Psoas muscle (tissue), 7 donors: ENCODE measurements at regions not wholly inside any gene's neighbourhood (a gene's known extent, or its start where the extent isn't known, plus 50 kb on each side); places are given as distances from the start of the nearest gene placed in this dataset.

ENCODE experiments used
- ATAC-seq, 4 donors: fragments of 200-7000 bp; cut with Tn5 transposase; one replicate each; pipeline ENCODE4 v1.9.1; 2020; ENCODE audit warnings: moderate library complexity in 3 of 4, mild to moderate bottlenecking in 2 of 4
- DNase-seq, 2 donors: peaks; one replicate each; pipeline ENCODE4 v3.0.0-alpha.2; 2020
- H3K27ac ChIP-seq: fragments of 200-600 bp; one replicate; pipeline ENCODE4 v1.8.0; 2022
- H3K27me3 ChIP-seq, 3 donors: fragments of 200-600 bp in 1 of 3; one replicate each; pipeline versions ENCODE4 v1.6.1 to v1.8.0; 2013 to 2022; ENCODE audit warnings: low read length in 2 of 3, mild to moderate bottlenecking in 2 of 3, moderate library complexity in 1 of 3; ENCODE audit not compliant: insufficient read depth in 3 of 3
- H3K36me3 ChIP-seq, 2 donors: fragments of 200-600 bp in 1 of 2; one replicate each; pipeline versions ENCODE4 v1.6.1 to v1.8.0; 2013 to 2022; ENCODE audit warnings: low read depth in 1 of 2, mild to moderate bottlenecking in 1 of 2, moderate library complexity in 1 of 2; ENCODE audit not compliant: insufficient read depth in 1 of 2
- H3K4me1 ChIP-seq: fragments of 200-600 bp; one replicate; pipeline ENCODE4 v1.8.0; 2022
- H3K4me3 ChIP-seq: fragments of 200-600 bp; one replicate; pipeline ENCODE4 v1.8.0; 2022; ENCODE audit warnings: mild to moderate bottlenecking
- H3K9me3 ChIP-seq: fragments of 200-600 bp; one replicate; pipeline ENCODE4 v1.8.0; 2022
- WGBS, 3 donors: extraction: QIAGEN DNeasy Blood & Tissue Kit; methylation state at CpG; one replicate each; pipeline versions ENCODE4 v1.1.6 to v1.1.7; 2013; 5-methylcytosine and 5-hydroxymethylcytosine counted together
- intact Hi-C, 2 donors: fragments of 100-400 bp; cut with DNase I; formaldehyde crosslinking; loops; one replicate each; pipeline versions ENCODE4 v1.11.0 to v1.14.2; 2022
- TF ChIP-seq, protein P1 (sequence below): fragments of 200-600 bp; IDR thresholded peaks from one replicate; pipeline ENCODE4 v1.8.0; 2022; ENCODE audit warnings: antibody characterized with exemption
- donor health status: healthy with polysubstance abuse.
- donor health status: DM: no; HTN: no; CAD: no; lungs with moderate emphysema.
- donor health status: Bipolar disorder and iron deficiency.
- donor health status: healthy.
- donor health status: DM: yes; HTN: yes; CAD: no.
- donor health status: DM: no; HTN: no; CAD: no.
- donor health status: DM: yes; HTN: yes; CAD: no.

DNA sequence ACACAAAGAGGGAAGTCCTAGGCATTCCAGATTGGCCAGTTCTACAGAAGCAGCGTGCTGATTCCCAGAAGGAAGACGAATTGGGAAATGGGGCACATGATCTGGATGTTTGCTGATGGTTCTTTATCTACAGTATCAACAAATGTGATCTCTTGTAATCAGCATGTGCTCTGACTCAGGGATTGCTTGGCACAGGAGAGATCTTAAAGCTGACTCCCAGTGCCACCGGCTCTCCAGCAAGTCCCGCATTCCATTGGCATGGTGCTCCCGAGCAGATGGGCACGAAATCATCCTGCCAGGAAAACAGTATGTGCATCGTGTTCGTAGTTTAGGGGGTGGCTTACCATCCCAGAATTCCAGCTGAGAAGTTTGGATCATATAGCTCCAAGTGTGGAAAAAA, 259.9 kb upstream of the NR2F2 start:
- ATAC-seq (peak in 1 of 4 donors; percentile 50), DNase-seq (no peak)
- intact Hi-C loops, result loop anchor here in 1 of 2 donors (1.0 kb wide), 1 partner anchor 28 kb away; no protein-coding TSS in a partner anchor
- H3K4me3 ChIP-seq, result no peak overlapping the region
- H3K4me1 ChIP-seq, result no peaks in the 10 kb centered on the region
- no peaks in the 10 kb centered on the region for H3K9me3 ChIP-seq
- H3K27ac ChIP-seq, result no peak overlapping the region
- 31 to 44% (median 43%) methylated on average over 8 of the region's 8 CpGs for WGBS, 3 donors
- TF ChIP-seq, protein P1, sequence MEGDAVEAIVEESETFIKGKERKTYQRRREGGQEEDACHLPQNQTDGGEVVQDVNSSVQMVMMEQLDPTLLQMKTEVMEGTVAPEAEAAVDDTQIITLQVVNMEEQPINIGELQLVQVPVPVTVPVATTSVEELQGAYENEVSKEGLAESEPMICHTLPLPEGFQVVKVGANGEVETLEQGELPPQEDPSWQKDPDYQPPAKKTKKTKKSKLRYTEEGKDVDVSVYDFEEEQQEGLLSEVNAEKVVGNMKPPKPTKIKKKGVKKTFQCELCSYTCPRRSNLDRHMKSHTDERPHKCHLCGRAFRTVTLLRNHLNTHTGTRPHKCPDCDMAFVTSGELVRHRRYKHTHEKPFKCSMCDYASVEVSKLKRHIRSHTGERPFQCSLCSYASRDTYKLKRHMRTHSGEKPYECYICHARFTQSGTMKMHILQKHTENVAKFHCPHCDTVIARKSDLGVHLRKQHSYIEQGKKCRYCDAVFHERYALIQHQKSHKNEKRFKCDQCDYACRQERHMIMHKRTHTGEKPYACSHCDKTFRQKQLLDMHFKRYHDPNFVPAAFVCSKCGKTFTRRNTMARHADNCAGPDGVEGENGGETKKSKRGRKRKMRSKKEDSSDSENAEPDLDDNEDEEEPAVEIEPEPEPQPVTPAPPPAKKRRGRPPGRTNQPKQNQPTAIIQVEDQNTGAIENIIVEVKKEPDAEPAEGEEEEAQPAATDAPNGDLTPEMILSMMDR, result no peak
- H3K27me3 ChIP-seq, result peaks cover 0 to 2% (median 0%) of the 10 kb centered on the region in 3 donors
- no peaks in the 10 kb centered on the region for H3K36me3 ChIP-seq

DNA sequence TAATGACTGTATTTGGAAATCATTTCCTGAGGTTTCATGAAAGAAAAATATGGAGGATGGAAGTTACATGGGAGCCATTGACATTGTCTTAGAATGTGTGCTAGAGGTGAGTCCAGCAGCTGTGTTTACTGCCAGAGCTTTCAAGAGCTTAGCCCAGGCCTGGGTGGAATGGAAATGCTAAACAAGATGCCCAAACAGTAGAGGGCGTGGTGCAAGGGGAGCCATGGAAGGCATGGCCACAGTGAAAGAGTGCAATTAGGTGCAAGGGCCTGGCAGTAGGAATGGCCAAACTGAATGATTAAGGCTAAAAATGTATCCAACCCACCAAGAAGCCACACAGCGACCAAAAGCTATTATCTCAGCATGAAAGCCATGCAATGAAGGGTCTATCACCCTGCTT, 257.7 kb upstream of the NR2F2 start:
- no peak overlapping the region for H3K4me3 ChIP-seq
- H3K36me3 ChIP-seq, result no peaks in the 10 kb centered on the region
- DNase-seq, result no peak
- TF ChIP-seq, protein P1, result no peak
- intact Hi-C loops, result no loop called here
- H3K27me3 ChIP-seq, result peaks cover 0 to 2% (median 0%) of the 10 kb centered on the region in 3 donors
- WGBS, 3 donors, result 85 to 94% (median 90%) methylated on average over 2 of the region's 2 CpGs
- H3K27ac ChIP-seq, result no peak overlapping the region
- H3K9me3 ChIP-seq, result no peaks in the 10 kb centered on the region
- no peaks in the 10 kb centered on the region for H3K4me1 ChIP-seq
- ATAC-seq, result no peak

DNA sequence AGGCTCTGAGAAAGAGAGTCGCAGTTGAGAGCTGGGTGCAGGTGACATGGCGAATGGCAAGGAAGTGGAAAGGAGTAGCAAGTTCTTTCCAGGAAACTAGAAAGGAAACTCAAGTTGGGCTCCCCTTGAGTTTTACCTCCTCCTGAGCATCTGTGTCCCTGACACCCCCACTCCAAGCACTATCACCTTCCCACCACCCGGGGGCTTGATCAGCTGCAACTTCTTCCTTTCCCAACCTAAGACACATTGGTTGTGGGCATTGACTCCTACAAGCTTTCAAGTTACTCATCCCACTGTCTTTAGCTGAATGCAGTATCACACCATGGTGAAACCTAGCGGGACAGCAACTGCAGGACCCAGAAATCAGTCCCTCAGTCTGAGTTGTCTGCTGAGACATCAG, 256.6 kb upstream of the NR2F2 start:
- Histone ChIP-seq H3K4me3 (no peak overlapping the region), H3K27ac (no peak overlapping the region), H3K36me3 (no peaks in the 10 kb centered on the region), H3K27me3 (peaks cover 0 to 2% (median 0%) of the 10 kb centered on the region in 3 donors), H3K9me3 (no peaks in the 10 kb centered on the region), H3K4me1 (no peaks in the 10 kb centered on the region)
- no peak for DNase-seq
- 89 to 94% (median 90%) methylated on average over 4 of the region's 4 CpGs for WGBS, 3 donors
- ATAC-seq, result no peak
- TF ChIP-seq, protein P1, result no peak
- intact Hi-C loops, result no loop called here

DNA sequence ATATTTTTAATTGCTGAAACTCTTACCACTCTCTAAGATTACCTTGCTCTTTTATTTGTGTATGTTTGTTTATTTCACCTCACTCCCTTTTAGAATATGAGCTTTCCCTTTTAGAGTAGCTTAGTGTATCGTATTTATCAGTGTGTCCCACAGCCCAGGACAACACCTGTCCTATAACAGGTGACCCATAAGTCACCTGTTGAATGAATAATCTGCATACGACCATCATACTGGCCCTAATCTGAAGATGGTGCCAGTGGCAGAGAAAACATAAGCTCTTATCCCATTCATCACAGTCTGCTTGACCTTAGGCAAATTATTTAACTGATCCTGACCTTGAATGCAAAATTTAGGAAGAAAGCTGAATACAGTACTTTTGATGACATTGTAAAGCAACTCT, 254.6 kb upstream of the NR2F2 start:
- H3K9me3 ChIP-seq, result no peaks in the 10 kb centered on the region
- H3K27ac ChIP-seq, result no peak overlapping the region
- H3K4me3 ChIP-seq, result no peak overlapping the region
- intact Hi-C loops, result no loop called here
- no peaks in the 10 kb centered on the region for H3K4me1 ChIP-seq
- no peak for DNase-seq
- WGBS, 3 donors, result 60 to 66% (median 60%) methylated on average over 2 of the region's 2 CpGs
- peaks cover 0 to 2% (median 0%) of the 10 kb centered on the region in 3 donors for H3K27me3 ChIP-seq
- TF ChIP-seq, protein P1, result no peak
- no peak for ATAC-seq
- H3K36me3 ChIP-seq, result no peaks in the 10 kb centered on the region

DNA sequence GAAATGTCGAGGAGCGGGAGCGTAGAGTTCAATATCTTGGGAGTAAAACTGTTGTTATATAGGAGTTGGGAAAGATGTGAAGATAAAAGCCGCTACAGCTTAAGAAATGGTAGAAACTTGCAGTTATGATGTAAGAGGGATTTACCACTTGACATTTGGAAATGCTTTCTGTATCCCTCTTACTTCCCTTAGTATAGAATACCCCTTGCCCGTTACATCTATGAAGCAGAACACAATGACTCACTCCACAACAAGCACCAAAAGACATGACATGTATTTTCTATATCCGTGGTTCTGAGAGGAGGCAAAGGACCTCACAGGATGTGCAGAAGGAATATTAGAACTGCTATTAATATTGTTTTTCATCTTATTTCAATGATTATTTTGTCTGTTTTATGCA, 254.2 kb upstream of the NR2F2 start:
- Histone ChIP-seq H3K4me3 (no peak overlapping the region), H3K36me3 (no peaks in the 10 kb centered on the region), H3K27ac (no peak overlapping the region), H3K27me3 (peaks cover 0 to 2% (median 0%) of the 10 kb centered on the region in 3 donors), H3K4me1 (no peaks in the 10 kb centered on the region), H3K9me3 (no peaks in the 10 kb centered on the region)
- TF ChIP-seq, protein P1, result no peak
- no peak for ATAC-seq
- DNase-seq, result no peak
- WGBS, 3 donors, result 95% methylated on average over 6 of the region's 6 CpGs
- intact Hi-C loops, result no loop called here
